GM18502 (cell line): ENCODE measurements at regions not wholly inside any gene's neighbourhood (a gene's known extent, or its start where the extent isn't known, plus 50 kb on each side); places are given as distances from the start of the nearest gene placed in this dataset.
A peak's percentile ranks its signal among the peaks of the same experiment; 100 is the strongest.

Experiments used
- ATAC-seq: cut with Tn5 transposase; IDR thresholded peaks from one replicate; pipeline ENCODE4 v1.9.1; 2021; ENCODE audit warnings: mild to moderate bottlenecking; ENCODE audit not compliant: unreplicated experiment, poor library complexity

GRCh38 chrX:40157228-40158035 is 59.7 kb upstream of the BCOR start:
- ATAC-seq: no peak

DNA sequence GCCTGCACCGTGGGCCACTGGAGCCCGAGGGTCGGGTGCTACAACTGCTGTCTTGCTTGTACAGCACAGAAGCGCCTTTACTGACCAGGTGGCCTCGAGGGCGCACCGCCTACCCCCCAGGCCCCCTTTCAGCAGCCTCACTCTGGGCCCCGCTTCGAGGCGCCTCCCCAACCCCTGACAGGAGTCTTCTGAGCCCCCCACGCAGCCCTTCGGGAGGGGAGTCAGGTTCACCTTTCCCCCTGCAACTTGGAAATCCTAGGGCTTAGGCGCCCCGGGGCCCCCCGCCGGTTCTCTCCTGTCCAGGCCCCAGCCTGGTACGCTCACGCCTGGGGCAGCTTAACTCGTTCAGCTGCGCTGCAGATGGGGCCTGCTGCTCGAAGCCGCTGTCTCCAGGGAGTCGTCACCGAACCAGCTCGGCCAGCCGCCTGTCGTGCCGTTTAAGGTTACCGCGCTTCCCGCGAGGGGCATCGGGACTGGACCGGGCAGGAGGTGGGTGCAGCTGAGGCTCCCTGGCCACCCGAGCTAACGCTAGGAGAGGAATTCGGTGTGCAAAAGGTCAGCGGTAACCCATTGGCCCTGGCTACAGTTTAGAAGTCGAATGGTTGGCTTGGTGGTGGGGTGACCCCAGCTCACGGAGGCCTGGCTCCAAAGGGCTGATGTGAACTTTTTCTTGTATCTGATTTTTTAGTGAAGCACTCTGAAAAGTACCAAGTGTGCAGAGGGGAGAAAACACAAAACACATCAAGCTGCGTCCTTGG is 58.9 kb upstream of the BCOR start:
- ATAC-seq: no peak

- no peak for ATAC-seq
These were observed 58.1 kb upstream of the BCOR start for GRCh38 chrX:40155589-40156469.

GRCh38 chrX:40154853-40155588 is 57.3 kb upstream of the BCOR start:
- ATAC-seq: no peak

GRCh38 chrX:40154250-40154852 is 56.6 kb upstream of the BCOR start:
- no peak for ATAC-seq

DNA sequence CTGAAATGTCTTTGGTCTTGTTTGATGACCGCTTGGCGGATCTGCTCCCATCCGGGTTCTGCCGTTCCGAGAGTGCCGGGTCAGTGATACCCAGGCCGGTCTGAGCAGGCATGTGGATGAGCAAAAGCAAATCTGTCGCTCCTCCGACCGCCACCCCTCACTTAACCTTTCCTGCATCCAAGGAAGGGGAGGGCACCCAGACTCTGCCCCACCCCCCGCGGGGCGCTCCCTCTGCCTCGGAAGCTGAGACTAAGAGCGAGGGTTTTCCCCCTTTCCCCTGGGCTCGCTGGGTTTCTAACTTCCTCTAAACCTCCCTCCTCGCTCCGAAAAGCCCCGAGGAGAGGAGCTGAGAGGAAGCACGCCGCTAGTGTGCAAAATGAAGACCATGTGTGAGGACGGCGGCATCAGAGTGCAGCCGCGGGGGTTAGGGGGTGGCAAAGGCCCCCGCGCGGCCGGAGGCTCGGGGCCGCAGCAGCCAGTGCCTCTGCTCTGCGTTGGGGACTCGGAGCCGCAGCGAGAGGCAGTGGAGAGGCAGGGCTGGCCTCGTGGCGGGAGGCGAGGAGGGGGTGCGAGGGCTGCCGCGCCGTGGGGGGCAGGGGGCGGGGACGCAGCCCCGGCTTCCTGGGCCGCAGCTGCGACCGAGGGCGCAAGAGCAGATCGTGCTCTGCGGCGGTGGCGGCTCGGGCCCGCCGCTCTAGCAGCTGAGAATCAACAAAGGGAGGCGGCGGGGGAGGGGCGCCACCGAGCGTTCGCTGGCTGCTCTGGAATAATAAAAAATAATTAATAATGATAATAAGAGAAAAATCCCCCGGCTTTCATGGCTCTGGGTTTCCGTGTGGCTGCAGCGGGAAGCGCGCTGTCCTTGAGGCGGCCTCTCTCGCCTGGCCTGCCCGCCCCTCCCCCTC is 55.8 kb upstream of the BCOR start:
- peak; percentile 65 for ATAC-seq

DNA sequence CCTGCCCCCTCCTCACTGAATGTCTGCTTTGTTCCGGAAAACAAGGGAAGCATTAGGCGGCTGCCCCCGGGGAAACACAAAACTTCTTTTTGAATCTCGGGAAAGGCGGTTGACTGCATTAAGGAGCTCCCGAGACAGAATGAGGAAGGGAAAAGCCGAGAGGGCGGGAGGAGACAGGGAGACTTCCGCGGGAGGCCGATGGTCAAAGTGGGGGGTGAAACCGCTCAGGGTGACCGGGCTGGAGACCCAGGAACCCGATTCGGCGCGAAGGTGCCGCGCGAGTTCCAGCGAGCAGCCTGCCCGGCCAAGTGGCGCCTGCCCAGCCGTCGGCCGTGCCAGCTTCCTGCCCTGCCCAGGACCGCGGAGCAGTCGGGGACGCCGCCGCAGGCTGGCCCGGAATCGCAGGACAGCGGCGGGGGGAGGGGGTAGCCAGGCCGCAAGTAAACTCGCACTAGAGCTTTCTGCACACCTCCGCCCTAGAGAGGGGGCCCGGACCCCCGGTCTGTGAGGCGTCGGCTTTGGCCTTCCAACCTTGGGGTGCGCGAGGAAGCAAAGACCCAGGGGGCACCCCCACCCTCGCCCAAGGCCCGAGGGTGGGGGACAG is 55.1 kb upstream of the BCOR start:
- no peak for ATAC-seq

DNA sequence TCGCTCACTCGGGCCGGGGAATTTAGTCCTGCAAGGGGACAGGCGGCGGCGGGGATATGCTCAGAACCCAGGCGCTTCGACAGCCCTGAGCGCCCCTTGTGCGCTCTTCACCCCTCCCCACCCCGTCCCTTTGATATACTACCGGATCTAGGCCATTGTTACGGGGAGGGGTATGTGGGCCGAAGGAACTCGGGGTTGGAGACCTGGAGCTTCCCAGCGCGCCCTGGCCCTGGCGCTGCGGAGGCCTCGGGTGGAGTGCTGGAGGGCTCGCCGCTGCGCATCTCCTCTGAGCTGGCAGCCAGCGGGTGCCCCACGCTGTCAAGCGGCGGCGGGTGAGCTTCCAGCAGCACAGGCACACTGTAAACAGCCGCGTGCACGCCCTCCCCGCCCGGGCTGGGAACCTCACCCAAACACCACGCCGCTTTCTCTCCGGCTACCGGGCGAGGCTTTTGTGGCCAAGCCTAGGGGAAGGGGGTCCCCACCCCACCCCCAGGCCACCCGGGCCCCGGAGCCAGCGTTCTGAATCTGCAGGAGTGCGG is 54.5 kb upstream of the BCOR start:
- no peak for ATAC-seq

DNA sequence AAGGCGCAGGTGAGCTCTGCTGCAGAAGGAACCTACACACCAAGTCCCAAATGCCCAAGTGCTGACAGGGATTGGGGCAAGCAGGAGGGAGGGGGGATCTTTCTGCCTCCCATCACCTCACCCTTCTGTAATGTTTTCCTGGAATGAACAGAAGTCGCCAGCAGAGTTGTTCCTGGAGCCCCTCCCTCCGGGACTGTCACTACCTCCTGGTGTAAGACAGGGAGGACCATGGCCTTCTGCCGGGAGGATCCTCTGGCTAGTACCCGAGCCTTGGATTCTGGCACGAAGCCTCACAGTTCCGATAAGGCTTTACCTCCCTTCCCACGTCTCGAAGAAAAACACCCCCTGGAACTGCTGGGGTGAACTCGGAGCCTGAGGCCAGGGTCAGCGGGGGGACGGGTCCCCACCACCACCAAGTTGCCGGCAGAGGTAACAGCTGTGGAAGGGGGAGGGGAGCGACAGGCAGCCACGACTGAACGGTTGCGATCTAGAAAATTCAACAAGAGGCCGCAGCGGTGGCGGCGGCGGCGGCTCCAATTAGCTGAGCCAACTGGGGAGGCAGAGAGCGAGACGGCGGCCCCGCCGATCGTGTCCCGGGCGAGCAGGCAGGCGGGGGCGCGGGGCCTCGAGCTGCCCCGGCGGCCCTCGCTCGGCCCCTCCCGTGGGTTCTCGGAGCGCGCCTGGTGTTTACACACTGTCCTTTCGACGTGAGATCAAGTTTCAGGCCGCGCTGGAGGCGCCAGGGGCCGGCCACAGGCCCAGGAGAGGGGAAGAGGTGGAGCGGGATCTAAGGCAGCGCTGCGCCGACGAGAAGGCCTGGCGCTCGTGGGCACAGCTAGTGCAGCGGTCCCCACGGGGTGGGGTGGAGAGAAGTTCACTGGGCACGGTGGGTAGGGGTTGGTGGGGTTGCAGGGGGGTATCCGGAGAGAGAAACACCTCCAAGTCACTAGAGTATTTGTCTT is 53.7 kb upstream of the BCOR start:
- no peak for ATAC-seq

DNA sequence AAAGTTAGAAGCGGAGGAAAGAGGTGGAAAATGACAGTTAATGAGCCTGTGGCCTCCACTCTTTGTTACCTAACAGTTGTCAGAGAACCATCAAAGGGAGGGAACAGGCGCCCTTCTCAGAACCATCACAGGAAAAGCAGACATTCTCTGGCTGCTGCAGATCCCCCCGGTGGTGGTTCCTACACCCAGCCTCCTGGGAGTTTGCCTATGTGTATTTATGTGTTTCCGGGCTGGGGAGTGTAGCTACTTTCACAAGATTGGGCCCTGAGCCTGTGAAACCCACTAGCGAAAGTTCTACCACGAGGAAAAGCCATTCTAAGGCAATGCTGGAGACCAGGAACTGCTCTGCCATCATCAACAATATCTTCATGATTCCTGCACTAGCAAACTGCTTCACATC is 52.7 kb upstream of the BCOR start:
- no peak for ATAC-seq

DNA sequence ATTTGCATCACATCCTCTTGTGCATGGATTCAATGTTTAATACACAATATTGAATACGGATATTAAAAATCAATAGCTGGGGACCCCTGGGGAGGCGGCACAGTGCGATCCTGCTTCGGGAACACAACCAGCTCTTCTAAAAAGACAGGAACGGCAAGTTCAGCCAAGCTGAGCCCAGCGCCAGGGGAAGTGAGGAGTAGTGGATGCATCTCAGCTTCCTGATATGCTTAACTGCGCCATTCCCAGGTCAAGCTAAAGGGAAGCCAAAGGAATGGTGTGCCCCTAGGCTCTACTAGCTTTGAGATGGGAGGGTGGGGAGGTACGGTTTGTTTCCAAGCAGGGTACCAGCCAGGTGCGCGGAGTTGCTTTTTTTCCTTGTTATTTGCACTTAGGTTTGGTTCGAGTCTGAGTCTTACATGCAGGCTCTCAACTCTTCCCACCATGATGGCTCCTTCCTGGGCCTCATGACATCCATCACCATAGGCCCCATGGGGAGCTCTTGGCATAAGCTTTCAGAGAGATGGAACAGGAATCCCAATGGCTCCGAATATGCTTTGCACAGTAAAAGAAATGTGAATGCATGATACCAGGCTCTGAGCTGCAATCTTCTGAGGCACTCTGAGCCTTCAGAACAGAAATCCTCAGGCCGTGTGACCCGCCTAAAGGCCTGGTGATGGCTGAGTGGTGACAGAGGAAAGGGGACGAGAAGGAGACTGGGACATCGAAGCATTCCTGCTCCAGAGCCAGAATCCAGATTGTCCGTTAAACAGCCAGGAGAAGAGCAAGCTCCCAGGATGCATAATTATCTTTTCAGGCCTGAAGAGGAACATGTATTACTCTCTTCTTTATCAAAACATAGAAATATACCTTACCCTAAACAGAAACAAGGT is 51.8 kb upstream of the BCOR start:
- ATAC-seq: no peak

DNA sequence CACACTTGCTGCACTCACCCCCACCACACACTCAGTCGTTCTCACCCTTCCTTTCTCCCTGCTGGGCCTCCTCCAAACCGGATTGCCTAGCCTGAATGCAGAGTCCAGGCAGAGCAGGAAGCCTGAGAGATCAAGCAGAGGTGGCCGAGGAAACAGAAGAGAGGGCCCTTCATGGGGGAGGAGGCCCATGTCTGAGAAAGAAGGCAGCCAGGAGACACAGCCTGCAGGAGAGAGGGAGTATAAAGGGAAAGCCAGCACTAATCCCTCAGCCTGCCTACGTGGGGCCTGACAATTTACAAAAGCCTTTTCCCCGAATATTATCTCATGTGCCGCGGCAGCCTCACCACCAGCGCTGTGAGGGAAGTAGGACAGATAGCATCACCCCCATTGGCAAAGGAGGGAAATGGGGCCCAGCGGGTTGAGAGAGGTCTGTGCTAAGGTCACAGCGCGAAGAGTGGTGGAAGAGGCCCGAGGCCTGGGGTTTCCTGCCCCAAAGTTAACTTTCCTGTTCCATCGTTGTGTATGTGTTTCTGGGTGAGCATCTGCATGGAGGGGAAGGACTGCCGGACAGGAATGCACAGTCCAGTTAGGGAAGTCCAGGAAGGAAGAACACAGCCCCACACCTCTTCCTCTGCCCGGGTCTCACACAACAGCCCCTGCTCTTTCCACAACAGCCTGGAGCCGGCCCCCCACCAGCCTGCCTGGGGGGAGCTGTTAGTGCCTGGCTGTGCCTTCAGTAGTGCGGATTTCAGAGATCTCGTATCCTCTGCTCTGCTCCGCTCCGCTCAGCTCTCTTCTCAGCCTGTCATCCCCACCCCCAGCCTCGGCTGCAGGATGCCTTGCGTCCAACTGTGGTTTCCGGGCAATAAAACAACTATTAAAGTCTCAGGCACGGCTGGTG is 50.9 kb upstream of the BCOR start:
- ATAC-seq: no peak

DNA sequence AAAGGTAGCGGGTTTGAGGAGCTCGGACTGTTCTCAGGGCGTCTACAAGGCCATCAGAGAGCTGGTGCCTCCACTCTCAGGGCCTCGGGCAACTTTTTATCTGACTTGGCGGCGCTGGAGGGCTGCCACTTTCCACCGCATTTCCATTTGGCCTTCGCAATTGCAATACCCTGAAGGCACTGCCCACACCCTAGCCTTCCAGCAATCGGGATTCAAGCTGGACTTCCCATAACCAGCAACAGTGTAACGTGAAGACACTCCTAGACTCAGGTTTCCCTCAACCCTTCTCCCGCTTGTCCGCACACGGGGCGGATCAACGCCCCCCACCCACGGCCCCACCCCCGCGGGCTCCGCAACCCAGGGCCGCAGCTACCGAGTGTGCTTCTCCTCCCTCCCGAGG is 50.2 kb upstream of the BCOR start:
- no peak for ATAC-seq
